CD4-positive, alpha-beta memory T cell (primary cell): ENCODE measurements at regions not wholly inside any gene's neighbourhood (a gene's known extent, or its start where the extent isn't known, plus 50 kb on each side); places are given as distances from the start of the nearest gene placed in this dataset.

ENCODE experiments used
- CTCF ChIA-PET: fragments of 350-600 bp; sonication (Branson Sonifier 250); formaldehyde crosslinking; loops from one replicate; lab custom pipeline; 2021; ENCODE audit warnings: inconsistent platforms; ENCODE audit not compliant: partially characterized antibody; lab: Charles Lee
- POLR2A ChIA-PET: fragments of 350-600 bp; sonication (Branson Sonifier 250); formaldehyde crosslinking; loops from one replicate; lab custom pipeline; 2021; ENCODE audit not compliant: partially characterized antibody; lab: Charles Lee
- DNase-seq, 5 donors: peaks; one replicate each; pipeline versions ENCODE4 v3.0.0 to v3.0.0-alpha.2; 2020 to 2022; ENCODE audit warnings: mixed read lengths in 1 of 5
- H3K27ac ChIP-seq: one replicate; pipeline ENCODE4 v1.7.0; 2013; ENCODE audit warnings: low read depth, low read length
- H3K27me3 ChIP-seq: 2 replicates; pipeline ENCODE4 v1.7.0; 2013; ENCODE audit warnings: mild to moderate bottlenecking, low read length, moderate library complexity; ENCODE audit not compliant: insufficient read depth
- H3K36me3 ChIP-seq: 2 replicates; pipeline ENCODE4 v1.7.0; 2013; ENCODE audit warnings: mild to moderate bottlenecking, low read length, moderate library complexity; ENCODE audit not compliant: insufficient read depth
- H3K4me1 ChIP-seq: 2 replicates; pipeline ENCODE4 v1.7.0; 2013; ENCODE audit warnings: mild to moderate bottlenecking, low read length, moderate library complexity; ENCODE audit not compliant: insufficient read depth
- H3K4me3 ChIP-seq, 2 donors: one replicate each; pipeline ENCODE4 v1.7.0; 2013; ENCODE audit warnings: low read length in 2 of 2, mild to moderate bottlenecking in 1 of 2
- H3K9me3 ChIP-seq, 2 donors: one replicate each; pipeline ENCODE4 v1.7.0; 2013; ENCODE audit warnings: low read length in 2 of 2, control low read depth in 1 of 2; ENCODE audit not compliant: control insufficient read depth in 1 of 2
- H3K27ac Mint-ChIP-seq, 7 donors: one replicate each; pipeline ENCODE4 v1.8.0; 2020 to 2021; ENCODE audit warnings: mixed read lengths in 7 of 7, mild to moderate bottlenecking in 6 of 7, inconsistent platforms in 3 of 7, moderate library complexity in 3 of 7
- H3K27me3 Mint-ChIP-seq, 2 donors: one replicate each; pipeline ENCODE4 v1.8.0; 2020 to 2021; ENCODE audit warnings: mixed read lengths in 2 of 2
- H3K36me3 Mint-ChIP-seq, 2 donors: one replicate each; pipeline ENCODE4 v1.8.0; 2020 to 2021; ENCODE audit warnings: mixed read lengths in 2 of 2, inconsistent platforms in 1 of 2, mild to moderate bottlenecking in 1 of 2
- H3K4me1 Mint-ChIP-seq, 4 donors: one replicate each; pipeline ENCODE4 v1.8.0; 2020 to 2021; ENCODE audit warnings: mixed read lengths in 4 of 4, mild to moderate bottlenecking in 1 of 4
- H3K4me3 Mint-ChIP-seq, 8 donors: one replicate each; pipeline ENCODE4 v1.8.0; 2020 to 2021; ENCODE audit warnings: mixed read lengths in 8 of 8, mild to moderate bottlenecking in 7 of 8, moderate library complexity in 6 of 8, inconsistent platforms in 3 of 8
- H3K9me3 Mint-ChIP-seq, 8 donors: one replicate each; pipeline ENCODE4 v1.8.0; 2020 to 2021; ENCODE audit warnings: mixed read lengths in 8 of 8, mild to moderate bottlenecking in 5 of 8, inconsistent platforms in 3 of 8, moderate library complexity in 1 of 8
- intact Hi-C: fragments of 100-400 bp; cut with micrococcal nuclease; formaldehyde crosslinking; loops from one replicate; pipeline ENCODE4 v1.15.1; 2023

DNA sequence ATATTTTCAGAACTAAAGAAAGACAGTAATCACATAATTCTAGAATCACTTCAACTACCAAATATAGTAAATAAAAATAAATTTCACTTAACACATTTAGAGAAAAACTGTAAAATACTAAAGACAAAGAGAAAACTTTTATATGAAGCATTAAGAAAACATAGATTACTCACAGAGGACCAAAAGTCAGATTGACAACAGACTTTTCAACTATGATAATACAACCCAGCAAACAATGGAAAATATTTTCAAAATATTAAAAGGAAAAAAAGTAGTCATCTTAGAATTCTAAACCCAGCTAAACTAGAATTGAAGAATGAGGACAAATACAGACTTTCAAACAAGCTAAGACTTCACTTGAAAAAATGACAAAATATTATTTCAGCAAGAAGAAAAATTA is 164.8 kb upstream of the ARID1B start:
- H3K4me3 ChIP-seq = no peak overlapping the region
- H3K4me1 ChIP-seq = no peaks in the 10 kb centered on the region
- Mint-ChIP-seq H3K27me3 (peaks cover 1 to 3% of the 10 kb centered on the region in 2 donors), H3K27ac (no peak overlapping the region), H3K4me1 (no peaks in the 10 kb centered on the region), H3K9me3 (peaks cover 0 to 38% (median 34%) of the 10 kb centered on the region in 8 donors), H3K4me3 (no peak overlapping the region), H3K36me3 (peaks cover 8 to 20% of the 10 kb centered on the region in 2 donors)
- no peak for DNase-seq
- intact Hi-C loops = no loop called here
- POLR2A ChIA-PET = no interaction called here
- CTCF ChIA-PET = no interaction called here
- H3K36me3 ChIP-seq = no peaks in the 10 kb centered on the region
- H3K27ac ChIP-seq = no peak overlapping the region
- no peaks in the 10 kb centered on the region for H3K9me3 ChIP-seq
- no peaks in the 10 kb centered on the region for H3K27me3 ChIP-seq

DNA sequence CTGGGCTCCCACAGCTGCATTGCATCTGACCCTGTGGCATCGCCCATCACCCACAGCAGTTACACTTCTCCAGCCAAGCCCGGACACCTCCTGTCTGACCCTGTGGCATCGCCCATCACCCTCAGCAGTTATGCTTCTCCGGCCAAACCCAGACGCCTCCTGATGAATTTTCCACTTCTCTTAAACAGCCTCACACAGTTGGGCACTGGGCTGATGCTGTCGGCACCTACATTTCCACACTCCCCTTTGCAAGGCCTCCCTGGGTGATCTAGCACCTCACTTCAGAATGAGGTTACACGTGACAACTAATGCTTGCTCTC is 175.2 kb upstream of the ARID1B start:
- H3K9me3 Mint-ChIP-seq = peaks cover 0 to 11% (median 6%) of the 10 kb centered on the region in 8 donors

GRCh38 chr6:156601152-156602065 is 175.8 kb upstream of the ARID1B start:
- H3K36me3 ChIP-seq = no peaks in the 10 kb centered on the region
- no peak for DNase-seq
- Mint-ChIP-seq H3K27ac (peak overlapping the region in 1 of 7 donors; percentile 11), H3K9me3 (peaks cover 0 to 9% (median 5%) of the 10 kb centered on the region in 8 donors), H3K36me3 (peaks cover 0 to 4% of the 10 kb centered on the region in 2 donors), H3K4me1 (no peaks in the 10 kb centered on the region), H3K4me3 (no peak overlapping the region), H3K27me3 (peaks cover 17 to 18% of the 10 kb centered on the region in 2 donors)
- H3K4me3 ChIP-seq = no peak overlapping the region
- intact Hi-C loops = no loop called here
- H3K27me3 ChIP-seq = no peaks in the 10 kb centered on the region
- H3K27ac ChIP-seq = no peak overlapping the region
- no peaks in the 10 kb centered on the region for H3K4me1 ChIP-seq
- H3K9me3 ChIP-seq = no peaks in the 10 kb centered on the region
- ChIA-PET CTCF (no interaction called here), POLR2A (no interaction called here)

More for the DNA sequence above, 175.2 kb upstream of the ARID1B start:
- H3K9me3 ChIP-seq = no peaks in the 10 kb centered on the region
- Mint-ChIP-seq H3K36me3 (peaks cover 0 to 4% of the 10 kb centered on the region in 2 donors), H3K4me1 (no peaks in the 10 kb centered on the region), H3K27me3 (peaks cover 19 to 21% of the 10 kb centered on the region in 2 donors), H3K27ac (no peak overlapping the region), H3K4me3 (no peak overlapping the region)
- H3K27me3 ChIP-seq = no peaks in the 10 kb centered on the region
- CTCF ChIA-PET = no interaction called here
- H3K27ac ChIP-seq = no peak overlapping the region
- no peaks in the 10 kb centered on the region for H3K4me1 ChIP-seq
- no peak for DNase-seq
- no peaks in the 10 kb centered on the region for H3K36me3 ChIP-seq
- no peak overlapping the region for H3K4me3 ChIP-seq
- intact Hi-C loops = no loop called here
- POLR2A ChIA-PET = no interaction called here

DNA sequence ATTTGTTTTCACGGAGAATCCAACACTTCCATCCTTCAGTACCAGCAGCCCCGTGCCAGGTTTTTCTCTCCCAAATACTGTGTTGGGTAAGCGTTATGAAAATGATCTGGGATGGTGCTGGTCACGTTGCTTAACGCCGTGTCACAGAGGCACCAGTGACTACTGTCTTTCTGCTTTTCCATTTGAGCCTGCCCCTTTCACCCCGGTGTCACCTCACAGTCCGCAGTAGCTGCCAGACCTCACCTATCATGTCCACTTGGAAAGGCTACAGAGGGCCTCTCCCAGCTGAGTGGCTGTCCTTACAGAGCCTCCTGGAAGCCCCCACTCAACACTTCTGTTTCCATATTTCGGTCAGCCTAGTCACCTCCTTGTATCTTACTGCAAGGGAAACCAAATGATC is 176.5 kb upstream of the ARID1B start:
- Mint-ChIP-seq H3K4me1 (no peaks in the 10 kb centered on the region), H3K27me3 (peaks cover 14 to 18% of the 10 kb centered on the region in 2 donors), H3K36me3 (peaks cover 0 to 4% of the 10 kb centered on the region in 2 donors), H3K9me3 (peaks cover 0 to 6% (median 5%) of the 10 kb centered on the region in 8 donors), H3K27ac (no peak overlapping the region), H3K4me3 (no peak overlapping the region)
- Histone ChIP-seq H3K4me1 (no peaks in the 10 kb centered on the region), H3K9me3 (no peaks in the 10 kb centered on the region), H3K27ac (no peak overlapping the region), H3K4me3 (no peak overlapping the region), H3K27me3 (no peaks in the 10 kb centered on the region), H3K36me3 (no peaks in the 10 kb centered on the region)
- no peak for DNase-seq
- CTCF ChIA-PET = no interaction called here
- POLR2A ChIA-PET = no interaction called here
- intact Hi-C loops = no loop called here

DNA sequence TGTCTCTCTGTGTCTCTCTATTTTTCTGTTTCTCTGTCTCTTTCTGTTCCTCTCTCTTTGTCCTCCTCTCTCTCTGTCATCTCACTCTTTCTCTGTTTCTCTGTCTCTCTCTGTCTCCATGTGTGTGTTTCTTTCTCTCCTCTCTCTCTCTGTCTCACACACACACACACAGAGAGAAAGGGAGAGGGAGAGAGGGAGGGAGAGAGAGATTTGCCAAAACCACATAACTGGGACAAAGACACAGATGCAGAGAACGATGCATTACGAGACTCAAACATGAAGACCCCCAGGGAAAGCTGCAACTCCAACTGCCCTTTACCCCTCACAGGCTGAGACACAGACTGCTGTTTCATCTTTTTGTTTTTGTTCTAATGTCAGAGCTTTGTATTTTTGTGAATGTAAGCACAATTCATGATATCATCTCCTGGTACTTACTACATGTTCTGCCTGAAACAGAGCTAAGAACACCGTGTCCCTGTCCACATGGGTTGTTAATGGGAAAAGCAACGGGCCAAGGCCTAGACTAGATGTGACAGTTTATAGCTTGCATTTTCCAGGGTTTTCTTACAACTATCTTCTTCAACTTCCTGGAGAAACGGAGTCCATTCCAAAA is 177.1 kb upstream of the ARID1B start:
- intact Hi-C loops = no loop called here

DNA sequence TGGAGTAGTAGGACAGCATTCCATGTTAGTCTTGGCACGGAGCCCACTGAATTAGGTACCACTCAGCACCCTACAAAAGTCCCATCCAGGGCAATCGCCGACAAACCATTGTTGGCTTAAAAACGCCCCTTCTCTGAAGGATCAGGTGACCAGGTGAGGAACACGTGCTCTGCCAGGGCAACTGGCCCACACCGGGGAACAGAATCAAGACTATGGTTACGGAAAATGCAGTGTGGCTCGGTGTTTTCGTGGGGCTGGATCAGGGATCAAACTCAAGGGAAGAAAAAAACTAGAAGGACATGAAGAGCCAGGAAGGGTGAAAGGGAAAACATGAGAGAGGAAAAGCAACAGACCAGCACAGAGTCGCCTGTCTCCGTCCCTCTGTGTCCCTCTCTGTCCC is 177.8 kb upstream of the ARID1B start:
- CTCF ChIA-PET = no interaction called here
- Mint-ChIP-seq H3K27me3 (peaks cover 11 to 14% of the 10 kb centered on the region in 2 donors), H3K36me3 (peaks cover 0 to under 1% of the 10 kb centered on the region in 2 donors), H3K4me3 (no peak overlapping the region), H3K9me3 (peaks cover 0 to 2% (median 1%) of the 10 kb centered on the region in 8 donors), H3K27ac (no peak overlapping the region), H3K4me1 (no peaks in the 10 kb centered on the region)
- no peak overlapping the region for H3K27ac ChIP-seq
- H3K4me1 ChIP-seq = no peaks in the 10 kb centered on the region
- no peaks in the 10 kb centered on the region for H3K27me3 ChIP-seq
- H3K9me3 ChIP-seq = no peaks in the 10 kb centered on the region
- no peak overlapping the region for H3K4me3 ChIP-seq
- POLR2A ChIA-PET = no interaction called here
- no peaks in the 10 kb centered on the region for H3K36me3 ChIP-seq
- intact Hi-C loops = no loop called here
- DNase-seq = no peak

More for the DNA sequence above, 177.1 kb upstream of the ARID1B start:
- Mint-ChIP-seq H3K27ac (no peak overlapping the region), H3K9me3 (peaks cover 0 to 6% (median 4%) of the 10 kb centered on the region in 8 donors), H3K4me3 (no peak overlapping the region), H3K4me1 (no peaks in the 10 kb centered on the region), H3K27me3 (peaks cover 14 to 18% of the 10 kb centered on the region in 2 donors), H3K36me3 (peaks cover 0 to 4% of the 10 kb centered on the region in 2 donors)
- no peak overlapping the region for H3K27ac ChIP-seq
- no peaks in the 10 kb centered on the region for H3K4me1 ChIP-seq
- DNase-seq = no peak
- H3K4me3 ChIP-seq = no peak overlapping the region
- H3K36me3 ChIP-seq = no peaks in the 10 kb centered on the region
- no peaks in the 10 kb centered on the region for H3K9me3 ChIP-seq
- POLR2A ChIA-PET = no interaction called here
- CTCF ChIA-PET = no interaction called here
- H3K27me3 ChIP-seq = no peaks in the 10 kb centered on the region

- CTCF ChIA-PET = no interaction called here
- Histone ChIP-seq H3K27me3 (no peaks in the 10 kb centered on the region), H3K36me3 (no peaks in the 10 kb centered on the region), H3K9me3 (no peaks in the 10 kb centered on the region), H3K27ac (no peak overlapping the region), H3K4me1 (no peaks in the 10 kb centered on the region), H3K4me3 (no peak overlapping the region)
- Mint-ChIP-seq H3K36me3 (no peaks in the 10 kb centered on the region), H3K4me1 (peaks cover 0 to 2% (median 0%) of the 10 kb centered on the region in 4 donors), H3K4me3 (no peak overlapping the region), H3K27me3 (peaks cover 11 to 14% of the 10 kb centered on the region in 2 donors), H3K27ac (no peak overlapping the region), H3K9me3 (peaks cover 0 to 2% (median 0%) of the 10 kb centered on the region in 8 donors)
- intact Hi-C loops = no loop called here
- POLR2A ChIA-PET = no interaction called here
- no peak for DNase-seq
These were observed 178.4 kb upstream of the ARID1B start for GRCh38 chr6:156598855-156599180.
